ENCODE measurements at regions not wholly inside any gene's neighbourhood (a gene's known extent, or its start where the extent isn't known, plus 50 kb on each side); places are given as distances from the start of the nearest gene placed in this dataset.

DNA sequence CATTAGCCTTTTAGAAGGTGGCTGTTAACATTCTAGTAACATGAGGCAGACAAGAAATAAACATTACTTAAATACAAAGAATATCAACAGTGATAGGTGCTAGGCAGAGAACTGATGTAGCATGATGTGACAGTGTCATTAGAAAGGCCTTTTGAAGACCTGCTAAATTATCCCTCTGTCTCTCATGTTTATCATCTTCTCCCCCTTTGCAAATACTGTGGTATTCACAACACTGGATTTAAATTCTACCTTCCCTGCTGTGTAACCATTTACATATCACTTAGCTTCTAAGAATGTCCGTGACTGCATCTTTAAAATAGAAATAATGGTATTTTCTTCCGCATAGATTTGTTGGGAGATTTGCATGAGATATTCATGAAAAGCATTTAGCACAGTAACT, 74.4 kb upstream of the CLEC14A start:
- TF ChIP-seq, protein P1, sequence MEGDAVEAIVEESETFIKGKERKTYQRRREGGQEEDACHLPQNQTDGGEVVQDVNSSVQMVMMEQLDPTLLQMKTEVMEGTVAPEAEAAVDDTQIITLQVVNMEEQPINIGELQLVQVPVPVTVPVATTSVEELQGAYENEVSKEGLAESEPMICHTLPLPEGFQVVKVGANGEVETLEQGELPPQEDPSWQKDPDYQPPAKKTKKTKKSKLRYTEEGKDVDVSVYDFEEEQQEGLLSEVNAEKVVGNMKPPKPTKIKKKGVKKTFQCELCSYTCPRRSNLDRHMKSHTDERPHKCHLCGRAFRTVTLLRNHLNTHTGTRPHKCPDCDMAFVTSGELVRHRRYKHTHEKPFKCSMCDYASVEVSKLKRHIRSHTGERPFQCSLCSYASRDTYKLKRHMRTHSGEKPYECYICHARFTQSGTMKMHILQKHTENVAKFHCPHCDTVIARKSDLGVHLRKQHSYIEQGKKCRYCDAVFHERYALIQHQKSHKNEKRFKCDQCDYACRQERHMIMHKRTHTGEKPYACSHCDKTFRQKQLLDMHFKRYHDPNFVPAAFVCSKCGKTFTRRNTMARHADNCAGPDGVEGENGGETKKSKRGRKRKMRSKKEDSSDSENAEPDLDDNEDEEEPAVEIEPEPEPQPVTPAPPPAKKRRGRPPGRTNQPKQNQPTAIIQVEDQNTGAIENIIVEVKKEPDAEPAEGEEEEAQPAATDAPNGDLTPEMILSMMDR (IDR thresholded peaks at IDR 0.05; ENCODE audit: poor library complexity) = no peak
- TF ChIP-seq EZH2phosphoT487 (IDR thresholded peaks at IDR 0.05; ENCODE audit: low read depth, severe bottlenecking, unreplicated experiment) (no peak), EZH2 (IDR thresholded peaks at IDR 0.05; ENCODE audit: borderline replicate concordance) (no peak)
